H1 (cell line): ENCODE measurements at regions not wholly inside any gene's neighbourhood (a gene's known extent, or its start where the extent isn't known, plus 50 kb on each side); places are given as distances from the start of the nearest gene placed in this dataset.

Experiments
- BACH1 ChIP-seq: IDR thresholded peaks from 2 replicates; pipeline ENCODE4 v1.6.1; 2012; ENCODE audit warnings: low read length, improper control_type of control experiment
- BRCA1 ChIP-seq: IDR thresholded peaks from 2 replicates; pipeline ENCODE4 v1.6.1; 2012; ENCODE audit warnings: low read depth, low read length, improper control_type of control experiment
- CEBPB ChIP-seq: IDR thresholded peaks from 2 replicates; pipeline ENCODE4 v1.6.1; 2012; ENCODE audit warnings: low read depth, low read length
- CHD7 ChIP-seq: fragments of 300-600 bp; sonication (generic); IDR thresholded peaks from 2 replicates; pipeline ENCODE4 v1.7.1; 2012; ENCODE audit warnings: low read length, moderate library complexity, mild to moderate bottlenecking, inconsistent platforms; ENCODE audit not compliant: insufficient replicate concordance
- HDAC6 ChIP-seq: IDR thresholded peaks from one replicate; pipeline ENCODE4 v1.7.1; 2012; ENCODE audit warnings: low read depth, mild to moderate bottlenecking, inconsistent platforms, low read length, moderate library complexity
- JUN ChIP-seq: IDR thresholded peaks from 2 replicates; pipeline ENCODE4 v1.6.1; 2011; ENCODE audit warnings: low read depth, mild to moderate bottlenecking, improper control_type of control experiment, low read length
- KDM1A ChIP-seq: fragments of 200-600, 300-600 bp; sonication (generic); IDR thresholded peaks from 2 replicates; pipeline ENCODE4 v1.7.1; 2016; ENCODE audit warnings: mild to moderate bottlenecking, low read length, borderline replicate concordance
- POU5F1 ChIP-seq: IDR thresholded peaks from 2 replicates; pipeline ENCODE4 v1.6.1; 2011; ENCODE audit warnings: low read depth, mild to moderate bottlenecking, low read length, moderate library complexity
- SP2 ChIP-seq: IDR thresholded peaks from 2 replicates; pipeline ENCODE4 v1.6.1; 2012; ENCODE audit warnings: mild to moderate bottlenecking, low read length, inconsistent platforms
- SRF ChIP-seq: IDR thresholded peaks from 2 replicates; pipeline ENCODE4 v1.6.1; 2011; ENCODE audit warnings: mild to moderate bottlenecking, low read depth, low read length, moderate library complexity

GRCh38 chr1:116194568-116194967, 83.4 kb downstream of the MAB21L3 start (continued):
- TF ChIP-seq CHD7 (no peak), JUN (no peak), CEBPB (no peak), SRF (no peak), HDAC6 (no peak), BACH1 (no peak), POU5F1 (no peak), SP2 (no peak), KDM1A (no peak), BRCA1 (no peak)
